ENCODE measurements at regions not wholly inside any gene's neighbourhood (a gene's known extent, or its start where the extent isn't known, plus 50 kb on each side); places are given as distances from the start of the nearest gene placed in this dataset.

- TF ChIP-seq CTCF (optimal IDR thresholded peaks at IDR 0.05 in 1 of 3, IDR thresholded peaks at IDR 0.05 in 1 of 3, conservative IDR thresholded peaks at IDR 0.05 in 1 of 3; ENCODE audit: extremely low read depth in 1 of 3, insufficient read depth in 2 of 3, low read length in 3 of 3): no peak
- TF ChIP-seq EZH2 (IDR thresholded peaks at IDR 0.05; ENCODE audit: low read length): no peak
Measured at GRCh38 chr11:26227883-26228502, 103.9 kb upstream of the ANO3 start.

Measured in keratinocyte (primary cell).